Lower lobe of right lung (tissue), 2 donors: ENCODE measurements at regions not wholly inside any gene's neighbourhood (a gene's known extent, or its start where the extent isn't known, plus 50 kb on each side); places are given as distances from the start of the nearest gene placed in this dataset.
A peak's percentile ranks its signal among the peaks of the same experiment; 100 is the strongest.

Source experiments
- ATAC-seq, 2 donors: fragments of 200-7000 bp; cut with Tn5 transposase; one replicate each; pipeline ENCODE4 v1.9.1; 2020 to 2022; ENCODE audit warnings: mild to moderate bottlenecking in 2 of 2, moderate library complexity in 2 of 2
- DNase-seq: peaks from one replicate; pipeline ENCODE4 v3.0.0-alpha.2; 2020
- H3K27ac ChIP-seq: fragments of 200-600 bp; one replicate; pipeline ENCODE4 v1.8.0; 2022
- H3K27me3 ChIP-seq: fragments of 200-600 bp; one replicate; pipeline ENCODE4 v1.8.0; 2022; ENCODE audit warnings: low read depth
- H3K36me3 ChIP-seq: fragments of 200-600 bp; one replicate; pipeline ENCODE4 v1.8.0; 2022; ENCODE audit warnings: mild to moderate bottlenecking
- H3K4me1 ChIP-seq: fragments of 200-600 bp; one replicate; pipeline ENCODE4 v1.8.0; 2022
- H3K4me3 ChIP-seq: fragments of 200-600 bp; one replicate; pipeline ENCODE4 v1.8.0; 2022; ENCODE audit warnings: mild to moderate bottlenecking
- H3K9me3 ChIP-seq: fragments of 200-600 bp; one replicate; pipeline ENCODE4 v1.8.0; 2022
- intact Hi-C: fragments of 100-400 bp; cut with DNase I; formaldehyde crosslinking; loops from one replicate; pipeline ENCODE4 v1.11.0; 2022
- TF ChIP-seq, protein P1 (sequence below): fragments of 200-600 bp; IDR thresholded peaks from one replicate; pipeline ENCODE4 v1.8.0; 2022; ENCODE audit warnings: antibody characterized with exemption, mild to moderate bottlenecking
- donor health status: DM: no; HTN: yes; CAD: no; lungs with severe emphysema.

GRCh38 chr15:38961456-38961855, 396.8 kb upstream of the RASGRP1 start:
- intact Hi-C loops, result no loop called here
- no peaks in the 10 kb centered on the region for H3K27me3 ChIP-seq

DNA sequence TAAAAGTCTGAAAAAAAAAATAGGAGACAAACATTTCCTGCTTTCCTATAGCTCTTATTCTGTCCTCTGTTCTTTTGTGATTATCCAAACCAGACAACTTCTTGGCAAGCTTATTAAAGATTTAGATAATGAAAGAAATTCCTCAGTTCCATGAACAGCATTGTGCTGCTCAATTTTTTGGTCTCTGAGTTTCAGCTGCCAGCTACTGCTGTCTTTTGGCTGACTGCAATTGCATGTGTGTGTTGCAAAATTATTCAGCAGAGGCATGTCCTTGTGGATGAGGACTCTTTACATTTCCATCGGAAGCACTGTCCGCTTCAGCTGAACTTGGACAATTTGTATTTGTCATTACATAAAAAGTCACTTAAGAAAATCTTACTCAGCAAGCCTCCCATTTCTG, 397.3 kb upstream of the RASGRP1 start:
- intact Hi-C loops, result no loop called here

More at GRCh38 chr15:38961456-38961855, 396.8 kb upstream of the RASGRP1 start:
- no peak for ATAC-seq
- Histone ChIP-seq H3K9me3 (no peaks in the 10 kb centered on the region), H3K4me1 (no peaks in the 10 kb centered on the region), H3K27ac (no peak overlapping the region), H3K36me3 (no peaks in the 10 kb centered on the region), H3K4me3 (no peak overlapping the region)
- TF ChIP-seq, protein P1, sequence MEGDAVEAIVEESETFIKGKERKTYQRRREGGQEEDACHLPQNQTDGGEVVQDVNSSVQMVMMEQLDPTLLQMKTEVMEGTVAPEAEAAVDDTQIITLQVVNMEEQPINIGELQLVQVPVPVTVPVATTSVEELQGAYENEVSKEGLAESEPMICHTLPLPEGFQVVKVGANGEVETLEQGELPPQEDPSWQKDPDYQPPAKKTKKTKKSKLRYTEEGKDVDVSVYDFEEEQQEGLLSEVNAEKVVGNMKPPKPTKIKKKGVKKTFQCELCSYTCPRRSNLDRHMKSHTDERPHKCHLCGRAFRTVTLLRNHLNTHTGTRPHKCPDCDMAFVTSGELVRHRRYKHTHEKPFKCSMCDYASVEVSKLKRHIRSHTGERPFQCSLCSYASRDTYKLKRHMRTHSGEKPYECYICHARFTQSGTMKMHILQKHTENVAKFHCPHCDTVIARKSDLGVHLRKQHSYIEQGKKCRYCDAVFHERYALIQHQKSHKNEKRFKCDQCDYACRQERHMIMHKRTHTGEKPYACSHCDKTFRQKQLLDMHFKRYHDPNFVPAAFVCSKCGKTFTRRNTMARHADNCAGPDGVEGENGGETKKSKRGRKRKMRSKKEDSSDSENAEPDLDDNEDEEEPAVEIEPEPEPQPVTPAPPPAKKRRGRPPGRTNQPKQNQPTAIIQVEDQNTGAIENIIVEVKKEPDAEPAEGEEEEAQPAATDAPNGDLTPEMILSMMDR, result no peak
- DNase-seq, result no peak

DNA sequence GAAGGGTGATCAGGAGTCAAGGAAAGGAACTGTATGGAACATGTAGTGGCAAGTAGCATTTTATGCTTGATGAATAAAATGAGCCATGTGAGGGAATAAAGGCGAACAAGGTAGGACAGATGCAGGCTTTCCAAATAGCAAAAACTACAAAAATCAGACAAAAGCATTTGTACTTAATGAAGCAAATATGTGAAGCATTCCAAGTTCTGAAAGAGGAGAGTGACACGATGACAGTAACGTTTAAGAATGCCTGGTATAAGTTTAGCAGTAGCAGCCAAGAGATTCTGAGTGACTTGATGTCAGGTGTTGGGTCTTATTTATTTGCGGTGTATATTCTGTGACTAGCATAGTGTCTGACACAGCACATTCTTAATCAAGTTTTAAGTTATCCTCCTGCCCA, 408.2 kb upstream of the RASGRP1 start:
- no peak for DNase-seq
- H3K27ac ChIP-seq, result no peak overlapping the region
- no peak overlapping the region for H3K4me3 ChIP-seq
- intact Hi-C loops, result no loop called here
- H3K9me3 ChIP-seq, result no peaks in the 10 kb centered on the region
- H3K4me1 ChIP-seq, result no peaks in the 10 kb centered on the region
- no peaks in the 10 kb centered on the region for H3K36me3 ChIP-seq
- no peaks in the 10 kb centered on the region for H3K27me3 ChIP-seq
- TF ChIP-seq, protein P1, result no peak
- no peak for ATAC-seq

More for the DNA sequence above, 397.3 kb upstream of the RASGRP1 start:
- Histone ChIP-seq H3K27ac (no peak overlapping the region), H3K4me3 (no peak overlapping the region), H3K9me3 (no peaks in the 10 kb centered on the region), H3K4me1 (no peaks in the 10 kb centered on the region), H3K36me3 (no peaks in the 10 kb centered on the region), H3K27me3 (no peaks in the 10 kb centered on the region)
- ATAC-seq (no peak), DNase-seq (no peak)
- TF ChIP-seq, protein P1, result no peak

DNA sequence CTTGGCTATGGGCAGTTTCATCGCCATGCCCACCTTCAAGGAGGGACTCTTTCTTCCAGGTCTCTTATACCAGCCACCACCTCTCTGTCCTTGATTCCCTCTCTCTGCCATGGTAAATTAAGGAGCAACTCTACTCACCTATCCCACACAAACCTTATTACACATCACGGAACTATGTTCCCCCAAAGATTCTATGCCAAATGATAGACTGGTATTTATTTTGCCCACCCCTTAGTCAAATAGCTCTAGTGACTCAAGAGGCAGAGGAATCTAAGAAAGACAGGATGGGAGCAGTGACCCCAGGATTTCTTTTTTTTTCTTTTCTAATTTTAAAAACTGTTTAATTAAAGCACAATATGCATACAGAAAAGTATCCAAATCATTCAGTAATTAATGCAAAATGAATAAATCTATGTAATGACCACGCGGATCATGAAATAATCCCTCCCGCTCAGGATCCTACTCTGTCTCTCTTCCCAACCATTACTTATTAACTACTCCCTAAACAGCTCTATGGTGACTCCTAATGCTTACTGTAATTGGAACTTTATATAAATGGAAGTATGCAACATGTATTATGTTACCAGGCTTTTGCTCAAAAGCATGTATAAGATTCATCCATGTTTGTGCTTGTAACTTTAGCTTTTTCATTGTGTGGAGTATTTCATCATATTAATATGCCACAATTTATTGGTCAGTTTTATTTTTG, 410.8 kb upstream of the RASGRP1 start:
- ATAC-seq (no peak), DNase-seq (no peak)
- Histone ChIP-seq H3K9me3 (no peaks in the 10 kb centered on the region), H3K36me3 (no peaks in the 10 kb centered on the region), H3K27ac (no peak overlapping the region), H3K4me3 (no peak overlapping the region), H3K4me1 (no peaks in the 10 kb centered on the region), H3K27me3 (no peaks in the 10 kb centered on the region)
- TF ChIP-seq, protein P1, result no peak
- intact Hi-C loops, result no loop called here

DNA sequence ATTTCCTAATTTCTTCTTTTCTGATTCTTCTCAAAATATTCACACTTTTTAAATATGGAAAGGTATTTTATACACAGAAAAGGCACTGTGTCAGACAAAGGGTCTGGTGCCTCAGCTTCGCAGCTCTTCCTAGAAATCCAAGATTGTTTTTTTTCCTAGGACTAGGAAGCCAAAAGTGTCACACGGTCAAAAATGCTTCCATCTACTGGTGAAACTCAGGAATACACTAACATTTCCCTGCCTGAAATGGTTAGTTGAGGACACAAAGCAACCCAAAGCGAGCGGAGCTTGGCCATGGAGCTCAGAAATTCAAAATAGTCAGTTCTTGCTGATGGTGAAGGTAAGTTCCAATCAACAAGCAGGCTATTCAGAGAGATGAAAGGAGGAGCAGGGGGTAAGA, 426.5 kb upstream of the RASGRP1 start:
- DNase-seq (no peak), ATAC-seq (peak; percentile 42 to 58)
- Histone ChIP-seq H3K27me3 (no peaks in the 10 kb centered on the region), H3K9me3 (no peaks in the 10 kb centered on the region), H3K4me3 (no peak overlapping the region), H3K36me3 (no peaks in the 10 kb centered on the region), H3K4me1 (peaks cover 8% of the 10 kb centered on the region), H3K27ac (no peak overlapping the region)
- intact Hi-C loops, result no loop called here
- TF ChIP-seq, protein P1, result peak; percentile 54
